ENCODE measurements at regions not wholly inside any gene's neighbourhood (a gene's known extent, or its start where the extent isn't known, plus 50 kb on each side); places are given as distances from the start of the nearest gene placed in this dataset.

DNA sequence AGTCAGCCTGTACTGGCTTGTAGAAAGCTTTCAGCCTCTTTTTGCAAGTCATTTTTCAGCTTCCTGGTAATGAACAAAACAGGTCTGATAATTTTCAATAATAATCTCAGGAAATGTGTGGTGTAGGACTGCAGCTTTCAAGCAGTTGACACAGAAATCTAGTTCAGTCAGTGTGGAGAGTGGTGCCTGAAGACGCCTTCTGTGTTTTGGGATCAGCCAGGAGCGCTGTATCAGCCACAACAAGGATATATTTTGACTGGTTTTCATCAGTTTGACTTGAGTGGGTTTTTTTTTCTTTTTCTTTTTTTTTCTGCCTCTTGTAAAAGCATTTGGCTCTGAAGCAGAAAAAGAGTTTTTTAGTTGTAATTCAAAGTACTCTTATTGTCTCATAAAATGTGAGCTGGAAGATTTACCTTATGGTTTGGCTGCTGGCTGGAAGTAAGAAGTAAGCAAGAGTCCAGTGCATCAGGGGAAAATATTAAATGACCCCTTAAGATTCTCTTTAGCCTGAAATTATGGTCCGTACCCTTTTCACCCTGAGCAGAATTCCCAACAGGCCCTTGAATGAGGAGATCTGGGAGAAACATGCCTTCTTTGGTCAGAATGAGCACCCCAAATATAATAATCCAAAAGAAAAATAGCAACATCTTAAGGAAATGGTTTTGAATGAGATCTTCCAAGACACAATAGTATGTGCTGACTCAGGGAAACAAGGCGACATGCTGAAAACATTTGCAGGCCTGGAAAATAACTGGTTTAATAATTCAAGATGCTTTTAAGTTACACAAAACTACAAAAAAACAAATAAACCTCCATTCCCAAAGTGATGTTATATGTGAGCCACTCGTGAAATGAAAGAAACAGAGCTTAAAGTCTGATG is 332.7 kb upstream of the ADAMTS9 start:
- no peak for TF ChIP-seq SPI1 (IDR thresholded peaks at IDR 0.05; ENCODE audit: borderline replicate concordance, low read depth)
- Histone ChIP-seq H3K4me3 (replicated peaks; ENCODE audit: insufficient read depth, low read length) (no peak overlapping the region), H3K27me3 (ENCODE audit: insufficient read depth, poor library complexity, severe bottlenecking) (no peaks in the 10 kb centered on the region), H3K27ac (replicated peaks) (no peak overlapping the region)
- no peak for DNase-seq (ENCODE audit: low read depth in 1 of 2, low spot score in 1 of 2)

DNA sequence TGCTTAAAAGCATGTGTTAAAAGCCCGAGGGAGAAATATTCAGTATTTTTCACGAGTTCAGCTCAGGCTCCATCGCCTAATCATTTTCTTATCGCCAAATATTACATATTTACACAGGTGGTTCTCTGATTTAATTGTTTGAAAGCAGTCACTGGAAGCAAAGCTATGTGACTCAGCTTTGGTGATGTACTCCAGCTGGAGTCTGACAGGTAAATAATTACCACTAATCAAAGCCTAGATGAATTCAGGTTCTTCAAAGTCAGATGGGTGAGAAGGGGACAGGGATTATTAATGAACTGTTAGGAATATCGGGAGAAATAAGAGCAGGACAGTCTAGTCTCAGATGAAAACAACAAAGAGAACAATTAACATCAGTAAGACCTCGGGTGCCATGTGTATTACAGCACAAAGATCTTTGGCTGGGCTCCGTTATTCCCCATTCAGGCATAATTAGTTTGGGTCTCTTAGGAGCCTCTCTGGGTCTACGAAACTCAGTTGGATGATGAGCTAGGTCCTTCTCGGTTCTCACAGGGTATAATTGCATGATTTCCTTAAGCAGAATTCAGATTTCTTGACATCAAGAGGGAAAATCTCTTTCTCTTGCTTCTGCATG is 331.7 kb upstream of the ADAMTS9 start:
- Histone ChIP-seq H3K4me3 (replicated peaks; ENCODE audit: insufficient read depth, low read length) (no peak overlapping the region), H3K27ac (replicated peaks) (no peak overlapping the region), H3K27me3 (ENCODE audit: insufficient read depth, poor library complexity, severe bottlenecking) (no peaks in the 10 kb centered on the region)
- DNase-seq (ENCODE audit: low read depth in 1 of 2, low spot score in 1 of 2), result no peak
- no peak for TF ChIP-seq SPI1 (IDR thresholded peaks at IDR 0.05; ENCODE audit: borderline replicate concordance, low read depth)
- TF ChIP-seq REST (IDR thresholded peaks at IDR 0.05; ENCODE audit: insufficient replicate concordance, low read depth), result no peak
- no peak for TF ChIP-seq POLR2AphosphoS5 (IDR thresholded peaks at IDR 0.05; ENCODE audit: low read depth)
- TF ChIP-seq GABPA (IDR thresholded peaks at IDR 0.05; ENCODE audit: low read depth), result no peak
- TF ChIP-seq, protein P1, sequence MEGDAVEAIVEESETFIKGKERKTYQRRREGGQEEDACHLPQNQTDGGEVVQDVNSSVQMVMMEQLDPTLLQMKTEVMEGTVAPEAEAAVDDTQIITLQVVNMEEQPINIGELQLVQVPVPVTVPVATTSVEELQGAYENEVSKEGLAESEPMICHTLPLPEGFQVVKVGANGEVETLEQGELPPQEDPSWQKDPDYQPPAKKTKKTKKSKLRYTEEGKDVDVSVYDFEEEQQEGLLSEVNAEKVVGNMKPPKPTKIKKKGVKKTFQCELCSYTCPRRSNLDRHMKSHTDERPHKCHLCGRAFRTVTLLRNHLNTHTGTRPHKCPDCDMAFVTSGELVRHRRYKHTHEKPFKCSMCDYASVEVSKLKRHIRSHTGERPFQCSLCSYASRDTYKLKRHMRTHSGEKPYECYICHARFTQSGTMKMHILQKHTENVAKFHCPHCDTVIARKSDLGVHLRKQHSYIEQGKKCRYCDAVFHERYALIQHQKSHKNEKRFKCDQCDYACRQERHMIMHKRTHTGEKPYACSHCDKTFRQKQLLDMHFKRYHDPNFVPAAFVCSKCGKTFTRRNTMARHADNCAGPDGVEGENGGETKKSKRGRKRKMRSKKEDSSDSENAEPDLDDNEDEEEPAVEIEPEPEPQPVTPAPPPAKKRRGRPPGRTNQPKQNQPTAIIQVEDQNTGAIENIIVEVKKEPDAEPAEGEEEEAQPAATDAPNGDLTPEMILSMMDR (IDR thresholded peaks at IDR 0.05; ENCODE audit: insufficient read depth, low read length), result no peak

GRCh38 chr3:65018801-65019200 is 331.0 kb upstream of the ADAMTS9 start:
- DNase-seq (ENCODE audit: low read depth in 1 of 2, low spot score in 1 of 2), result no peak
- no peaks in the 10 kb centered on the region for H3K27me3 ChIP-seq (ENCODE audit: insufficient read depth, poor library complexity, severe bottlenecking)
- TF ChIP-seq GABPA (IDR thresholded peaks at IDR 0.05; ENCODE audit: low read depth) (no peak), SPI1 (IDR thresholded peaks at IDR 0.05; ENCODE audit: borderline replicate concordance, low read depth) (no peak), POLR2AphosphoS5 (IDR thresholded peaks at IDR 0.05; ENCODE audit: low read depth) (no peak), REST (IDR thresholded peaks at IDR 0.05; ENCODE audit: insufficient replicate concordance, low read depth) (no peak)
- TF ChIP-seq, protein P1 (IDR thresholded peaks at IDR 0.05; ENCODE audit: insufficient read depth, low read length), result no peak
- H3K27ac ChIP-seq (replicated peaks), result no peak overlapping the region
- H3K4me3 ChIP-seq (replicated peaks; ENCODE audit: insufficient read depth, low read length), result no peak overlapping the region

GRCh38 chr3:65017359-65017758 is 329.6 kb upstream of the ADAMTS9 start:
- no peak overlapping the region for H3K27ac ChIP-seq (replicated peaks)
- DNase-seq (ENCODE audit: low read depth in 1 of 2, low spot score in 1 of 2), result no peak
- TF ChIP-seq POLR2AphosphoS5 (IDR thresholded peaks at IDR 0.05; ENCODE audit: low read depth) (no peak), SPI1 (IDR thresholded peaks at IDR 0.05; ENCODE audit: borderline replicate concordance, low read depth) (no peak), GABPA (IDR thresholded peaks at IDR 0.05; ENCODE audit: low read depth) (no peak), REST (IDR thresholded peaks at IDR 0.05; ENCODE audit: insufficient replicate concordance, low read depth) (no peak)
- TF ChIP-seq, protein P1 (IDR thresholded peaks at IDR 0.05; ENCODE audit: insufficient read depth, low read length), result no peak
- H3K4me3 ChIP-seq (replicated peaks; ENCODE audit: insufficient read depth, low read length), result no peak overlapping the region
- no peaks in the 10 kb centered on the region for H3K27me3 ChIP-seq (ENCODE audit: insufficient read depth, poor library complexity, severe bottlenecking)

Data from HL-60 (cell line).